GM21786 (cell line): ENCODE measurements at regions not wholly inside any gene's neighbourhood (a gene's known extent, or its start where the extent isn't known, plus 50 kb on each side); places are given as distances from the start of the nearest gene placed in this dataset.
A peak's percentile ranks its signal among the peaks of the same experiment; 100 is the strongest.
"Not testable (repeated sequence)": the region's sequence is repeated elsewhere in the genome, so short reads cannot be mapped to it uniquely, and the experiment has no call there.

Experiments used
- ATAC-seq: cut with Tn5 transposase; IDR thresholded peaks from one replicate; pipeline ENCODE4 v1.9.1; 2021; ENCODE audit not compliant: unreplicated experiment

DNA sequence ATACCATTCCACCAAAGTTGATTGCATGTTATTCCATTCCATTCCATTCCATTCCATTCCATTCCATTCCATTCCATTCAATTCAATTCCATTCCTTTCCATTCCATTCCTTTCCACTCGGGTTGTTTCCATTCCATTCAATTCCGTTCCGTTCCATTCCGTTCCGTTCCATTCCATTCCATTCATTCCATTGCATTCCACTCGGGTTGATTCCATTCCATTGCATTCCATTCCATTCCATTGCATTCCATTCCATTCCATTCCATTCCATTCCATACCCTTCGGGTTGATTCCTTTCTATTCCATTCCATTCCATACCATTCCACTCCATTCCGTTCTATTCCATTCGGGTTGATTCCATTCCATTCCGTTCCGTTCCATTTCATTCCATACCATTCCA is 166.9 kb downstream of the CWH43 start:
- ATAC-seq, result not testable (repeated sequence)

DNA sequence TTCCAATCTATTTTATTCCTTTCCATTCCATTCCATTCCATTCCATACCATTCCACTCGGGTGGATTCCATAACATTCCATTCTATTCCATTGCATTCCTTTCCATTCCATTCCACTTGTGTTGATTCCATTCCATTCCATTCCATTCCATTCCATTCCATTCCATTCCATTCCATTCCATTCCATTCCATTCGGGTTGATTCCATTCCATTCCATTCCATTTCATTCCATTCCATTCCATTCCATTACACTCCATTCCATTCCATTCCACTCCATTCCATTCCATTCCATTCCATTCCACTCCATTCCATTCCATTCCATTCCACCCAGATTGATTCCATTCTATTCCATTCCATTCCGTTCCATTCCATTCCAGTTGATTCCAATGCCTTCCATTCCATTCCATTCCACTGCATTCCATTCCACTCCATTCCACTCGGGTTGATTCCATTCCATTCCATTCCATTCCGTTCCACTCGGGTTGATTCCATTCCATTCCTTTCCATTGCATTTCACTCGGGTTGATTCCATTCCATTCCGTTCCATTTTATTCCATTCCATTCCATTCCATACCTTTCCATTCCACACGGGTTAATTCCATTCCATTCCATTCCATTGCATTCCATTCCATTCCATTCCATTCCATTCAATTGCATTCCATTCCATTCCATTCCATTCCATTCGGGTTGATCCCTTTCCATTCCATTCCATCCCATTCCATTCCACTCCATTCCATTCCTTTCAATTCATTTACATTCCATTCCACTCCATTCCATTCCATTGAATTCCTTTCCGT is 168.4 kb downstream of the CWH43 start:
- ATAC-seq, result peak; percentile 64

GRCh38 chr4:49155270-49155669 is 169.2 kb downstream of the CWH43 start:
- ATAC-seq, result not testable (repeated sequence)

DNA sequence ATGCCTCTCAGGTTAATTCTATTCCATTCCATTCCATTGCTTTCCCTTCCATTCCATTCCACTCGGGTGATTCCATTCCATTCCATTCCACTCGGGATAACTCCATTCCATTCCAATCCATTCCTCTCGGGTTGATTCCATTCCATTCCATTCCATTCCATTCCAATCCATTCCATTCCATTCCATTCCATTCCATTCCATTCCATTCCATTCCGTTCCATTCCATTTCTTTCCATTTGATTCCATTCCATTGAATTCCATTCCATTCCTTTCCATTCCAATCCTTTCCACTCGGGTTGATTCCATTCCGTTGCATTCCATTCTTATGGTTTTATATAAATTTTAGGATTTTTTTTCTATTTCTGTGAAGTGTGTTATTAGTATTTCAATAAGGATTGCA is 170.2 kb downstream of the CWH43 start:
- ATAC-seq, result not testable (repeated sequence)

DNA sequence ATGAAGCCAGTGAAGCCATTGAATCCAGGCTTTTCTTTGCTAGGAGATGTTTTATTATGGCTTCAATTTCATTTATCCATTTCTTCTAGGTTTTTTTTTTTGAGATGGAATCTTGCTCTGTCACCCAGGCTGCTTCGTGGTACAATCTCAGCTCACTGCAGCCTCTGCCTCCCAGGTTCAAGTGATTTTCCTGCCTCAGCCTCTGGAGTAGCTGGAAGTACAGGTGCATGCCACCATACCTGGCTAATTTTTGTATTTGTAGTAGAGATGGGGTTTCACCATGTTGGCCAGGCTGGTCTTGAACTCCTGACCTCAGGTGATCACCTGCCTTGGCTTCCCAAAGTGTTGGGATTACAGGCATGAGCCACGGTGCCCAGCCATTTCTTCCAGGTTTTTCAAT is 171.6 kb downstream of the CWH43 start:
- ATAC-seq, result not testable (repeated sequence)

DNA sequence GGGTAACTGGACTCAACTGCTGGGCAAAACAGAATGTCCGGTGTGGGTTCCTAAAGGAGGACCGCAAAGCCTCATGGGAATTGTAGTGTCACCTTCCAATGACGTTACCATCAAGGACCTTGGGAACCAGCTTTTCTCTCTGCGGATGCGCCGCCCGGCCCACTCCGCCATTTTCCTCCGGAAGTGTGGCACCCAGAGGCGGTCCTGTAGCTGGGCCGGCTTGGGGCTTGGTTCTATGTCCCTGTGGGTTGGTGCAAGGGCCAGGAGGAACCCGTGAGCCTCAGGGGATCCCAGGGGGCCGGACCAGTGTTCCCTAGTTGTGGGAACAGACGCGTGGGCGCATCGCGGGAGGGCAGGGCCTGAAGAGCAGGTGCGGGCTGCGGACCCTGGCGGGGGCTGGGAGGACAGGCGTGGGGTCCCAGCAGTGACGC is 175.1 kb downstream of the CWH43 start:
- not testable (repeated sequence) for ATAC-seq

DNA sequence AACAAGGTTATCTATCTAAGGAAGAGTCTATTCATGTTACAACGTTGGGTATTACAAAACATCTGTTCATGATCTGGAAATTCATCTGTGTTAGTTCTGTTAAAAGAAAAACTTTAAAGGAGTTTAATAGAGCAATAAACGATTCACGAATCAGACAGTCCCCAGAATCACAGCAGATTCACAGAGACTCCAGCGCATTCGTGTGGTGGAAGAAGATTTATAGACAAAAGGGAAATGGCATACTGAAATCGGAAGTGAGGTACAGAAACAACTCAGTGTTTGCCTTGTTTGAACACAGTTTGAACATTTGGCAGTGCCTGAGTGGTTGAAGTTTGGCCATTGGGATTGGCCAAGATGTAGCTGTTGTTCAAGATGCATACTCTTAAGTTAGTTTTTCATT is 178.8 kb downstream of the CWH43 start:
- not testable (repeated sequence) for ATAC-seq

- ATAC-seq, result not testable (repeated sequence)
Measured at GRCh38 chr4:49177847-49178246, 191.8 kb downstream of the CWH43 start.

DNA sequence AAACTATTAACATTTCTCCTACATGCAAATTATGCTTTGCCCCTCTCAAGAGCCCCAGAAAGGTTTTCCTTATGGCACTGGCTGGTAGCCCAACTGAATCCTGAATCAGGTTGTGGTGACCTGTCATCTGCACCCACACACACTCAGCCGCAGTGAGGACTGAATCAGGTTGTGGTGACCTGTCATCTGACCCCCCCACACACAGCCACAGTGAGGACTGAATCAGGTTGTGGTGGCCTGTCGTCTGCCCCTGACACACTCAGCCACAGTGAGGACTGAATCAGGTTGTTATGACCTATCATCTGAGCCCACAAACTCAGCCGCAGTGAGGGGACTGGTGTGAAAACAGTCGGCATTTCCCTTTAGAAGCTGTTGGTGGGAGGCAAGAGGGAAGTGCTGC is 195.0 kb downstream of the CWH43 start:
- not testable (repeated sequence) for ATAC-seq

- ATAC-seq, result not testable (repeated sequence)
Measured at GRCh38 chr4:49211396-49212194, 225.5 kb downstream of the CWH43 start.

- ATAC-seq, result not testable (repeated sequence)
Measured at GRCh38 chr4:49213250-49213649, 227.2 kb downstream of the CWH43 start.

- ATAC-seq, result not testable (repeated sequence)
Measured at GRCh38 chr4:49213750-49214149, 227.7 kb downstream of the CWH43 start.

DNA sequence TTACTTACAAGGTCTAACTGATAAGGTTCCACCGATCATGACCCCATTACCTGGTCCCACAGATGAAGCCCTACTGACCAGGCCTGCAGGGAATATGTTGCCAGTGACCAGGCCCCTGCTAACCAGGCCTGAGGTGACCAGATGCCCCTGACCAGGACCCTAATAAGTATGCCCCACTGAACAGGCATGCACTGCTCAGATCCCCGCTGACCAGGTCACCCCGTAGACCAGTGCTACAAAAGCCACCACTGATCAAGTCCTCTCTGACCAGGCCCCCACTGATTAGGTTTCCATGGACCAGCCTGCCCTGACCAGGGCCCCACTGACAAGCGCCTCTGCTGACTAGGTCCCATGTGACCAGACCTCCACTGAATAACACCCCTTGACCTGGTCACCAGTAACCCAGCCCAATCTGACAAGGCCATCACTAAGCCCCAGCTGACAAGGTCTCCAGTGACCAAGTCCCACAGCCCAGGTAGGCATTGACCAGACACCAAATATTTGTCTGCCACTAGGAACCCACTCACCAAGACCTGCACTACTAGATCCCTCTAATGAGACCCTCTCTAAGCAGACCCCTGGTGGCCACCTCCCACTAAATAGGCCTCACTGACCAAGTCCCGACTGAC is 228.5 kb downstream of the CWH43 start:
- not testable (repeated sequence) for ATAC-seq

- ATAC-seq, result not testable (repeated sequence)
Measured at GRCh38 chr4:49215082-49215479, 229.0 kb downstream of the CWH43 start.

DNA sequence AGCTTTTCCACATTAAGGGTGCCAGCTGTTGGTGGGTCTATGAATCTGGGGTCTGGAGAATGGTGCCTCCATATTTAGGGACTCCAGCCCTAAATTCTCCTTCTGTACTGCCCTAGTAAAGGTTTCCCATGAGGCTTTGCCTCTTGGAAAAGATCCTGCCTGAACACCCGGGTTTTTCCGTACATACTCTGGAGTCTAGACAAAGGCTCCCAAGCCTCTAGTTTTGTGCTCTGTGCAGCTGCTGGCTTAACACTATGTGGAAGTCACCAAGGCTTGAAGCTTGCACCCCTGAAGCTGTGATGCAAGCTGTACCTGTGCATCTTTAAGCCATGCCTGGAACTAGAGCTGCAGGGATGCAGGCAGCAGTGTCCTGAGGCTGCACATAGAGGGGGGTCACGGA is 230.5 kb downstream of the CWH43 start:
- not testable (repeated sequence) for ATAC-seq

- ATAC-seq, result no peak
Measured at GRCh38 chr4:49217492-49217891, 231.4 kb downstream of the CWH43 start.

GRCh38 chr4:49218094-49218493 is 232.0 kb downstream of the CWH43 start:
- not testable (repeated sequence) for ATAC-seq

GRCh38 chr4:49218931-49219330 is 232.9 kb downstream of the CWH43 start:
- not testable (repeated sequence) for ATAC-seq

DNA sequence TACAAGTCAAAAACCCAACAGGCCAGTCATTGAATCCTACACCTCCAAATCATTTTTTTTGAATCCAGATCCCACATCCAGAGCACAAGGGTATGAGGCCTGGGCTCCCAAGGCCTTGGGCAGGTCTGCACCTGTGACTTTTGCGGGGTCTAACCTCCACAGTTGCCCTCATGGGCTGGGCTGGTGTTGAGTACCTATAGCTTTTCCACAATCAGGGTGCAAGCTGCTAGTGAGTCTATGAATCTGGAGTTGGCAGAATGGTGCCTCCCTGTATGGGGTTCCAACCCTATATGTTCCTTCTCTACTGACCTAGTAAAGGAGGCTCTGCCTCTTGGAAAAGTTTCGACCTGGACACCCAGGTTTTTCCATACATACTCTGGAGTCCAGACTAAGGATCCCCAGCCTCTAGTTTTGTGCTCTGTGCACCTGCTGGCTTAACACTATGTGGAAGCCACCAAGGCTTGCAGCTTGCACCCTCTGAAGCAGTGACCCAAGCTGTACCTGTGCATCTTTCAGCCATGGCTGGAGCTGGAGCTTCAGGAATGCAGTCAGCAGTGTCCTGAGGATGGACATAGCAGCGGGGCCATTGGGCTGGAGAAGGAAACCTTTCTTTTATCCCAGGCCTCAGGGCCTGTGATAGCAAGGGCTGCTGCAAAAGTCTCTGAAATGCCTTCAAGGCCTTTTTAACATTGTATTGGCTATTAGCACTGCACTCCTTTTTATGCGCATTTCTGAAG is 233.6 kb downstream of the CWH43 start:
- not testable (repeated sequence) for ATAC-seq

DNA sequence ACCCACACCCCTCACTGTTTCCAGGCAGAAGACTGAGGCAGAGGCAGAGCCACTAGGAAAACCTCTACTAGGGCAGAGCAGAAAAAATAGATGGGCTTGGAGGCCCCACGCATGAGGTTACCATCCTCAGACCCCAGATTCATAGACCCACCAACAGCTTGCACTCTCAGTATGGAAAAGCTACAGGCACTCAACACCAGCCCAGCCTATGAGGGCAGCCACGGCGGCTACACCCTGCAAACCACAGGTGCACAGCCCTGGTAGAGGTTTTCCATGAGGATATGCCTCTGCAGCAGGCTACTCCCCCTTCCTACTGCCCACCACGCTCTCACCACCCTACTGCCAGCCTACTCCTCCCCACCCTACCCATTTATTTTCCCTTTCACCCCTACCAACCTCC is 235.1 kb downstream of the CWH43 start:
- no peak for ATAC-seq

GRCh38 chr4:49222810-49223209 is 236.7 kb downstream of the CWH43 start:
- ATAC-seq, result not testable (repeated sequence)
